HG02610 (cell line): ENCODE measurements at regions not wholly inside any gene's neighbourhood (a gene's known extent, or its start where the extent isn't known, plus 50 kb on each side); places are given as distances from the start of the nearest gene placed in this dataset.

ENCODE experiments used
- ATAC-seq: cut with Tn5 transposase; IDR thresholded peaks from one replicate; pipeline ENCODE4 v1.9.1; 2021; ENCODE audit warnings: mild to moderate bottlenecking, moderate library complexity; ENCODE audit not compliant: unreplicated experiment

DNA sequence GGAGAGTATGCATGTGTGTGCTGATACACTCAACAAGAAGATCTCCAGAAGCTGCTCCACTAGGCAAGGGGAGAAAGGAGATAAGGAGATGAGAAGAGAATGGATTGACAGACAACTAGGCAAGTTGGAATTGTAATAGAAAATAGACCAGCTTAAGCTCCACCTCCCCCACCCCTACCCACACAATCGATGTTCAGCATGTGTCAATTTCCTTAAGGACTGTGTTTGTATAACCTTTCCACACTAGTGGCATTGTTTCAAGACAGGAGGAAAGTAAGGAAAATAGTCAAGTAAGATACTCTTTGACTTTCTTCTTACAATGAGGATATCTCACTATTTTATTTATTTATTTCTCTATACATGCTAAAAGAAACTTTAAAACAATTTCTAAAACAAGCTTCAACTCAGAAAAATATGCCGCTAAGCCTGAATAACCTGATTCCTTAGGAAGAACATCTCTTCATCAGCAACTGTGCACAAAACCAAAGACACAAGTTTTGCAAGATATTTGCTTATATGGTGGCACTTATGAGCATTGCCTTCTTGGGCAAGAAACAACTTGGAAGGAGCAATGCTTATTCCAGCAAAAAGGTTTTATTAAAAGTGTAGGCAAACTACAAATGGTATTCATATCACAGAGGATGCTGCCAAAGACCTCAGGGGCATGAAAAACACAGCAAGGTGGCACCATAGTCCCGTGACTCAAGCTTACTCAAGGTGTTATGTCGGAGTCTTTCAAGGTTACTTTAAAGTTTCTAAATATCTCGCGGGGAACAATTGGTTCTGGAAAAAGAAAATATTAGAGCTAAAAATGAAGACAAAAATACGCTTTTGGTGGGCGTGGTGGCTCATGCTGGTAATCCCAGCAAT lies 249.1 kb downstream of the COL12A1 start:
- no peak for ATAC-seq

DNA sequence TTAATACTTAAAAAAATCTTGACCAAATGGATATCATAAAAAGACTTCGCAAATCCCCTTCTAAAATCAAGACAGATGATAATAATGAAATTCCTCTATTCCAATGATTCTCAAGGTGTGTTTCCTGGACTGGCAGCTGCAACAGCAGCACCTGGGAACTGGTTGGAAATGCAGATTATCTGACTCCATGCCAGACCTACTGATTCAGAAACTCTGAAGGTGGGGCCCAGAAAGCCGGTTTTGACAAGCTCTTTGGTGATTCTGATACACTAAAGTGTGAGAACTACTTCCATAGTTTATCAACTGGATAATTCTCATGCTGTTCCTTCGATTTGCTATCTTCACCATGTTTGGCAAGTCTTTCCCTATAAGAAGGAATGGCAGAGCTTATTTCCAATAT lies 252.1 kb downstream of the COL12A1 start:
- ATAC-seq, result no peak

DNA sequence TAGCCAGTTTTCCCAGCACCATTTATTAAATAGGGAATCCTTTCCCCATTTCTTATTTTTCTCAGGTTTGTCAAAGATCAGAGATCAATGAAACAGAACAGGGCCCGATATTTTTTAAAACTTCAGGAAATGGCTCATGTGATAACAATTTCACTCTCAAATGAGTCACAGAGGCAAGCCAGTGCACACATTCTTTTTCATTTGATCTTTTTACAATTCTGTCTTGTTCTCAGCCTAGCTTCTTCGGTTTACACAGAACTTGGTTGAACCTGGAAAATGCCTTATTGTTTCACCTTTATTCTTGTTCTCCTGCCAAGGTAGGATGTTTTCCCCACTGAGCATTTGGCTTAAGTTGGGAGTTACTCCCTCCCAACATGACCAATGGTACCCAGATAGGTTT lies 258.9 kb downstream of the COL12A1 start:
- no peak for ATAC-seq

DNA sequence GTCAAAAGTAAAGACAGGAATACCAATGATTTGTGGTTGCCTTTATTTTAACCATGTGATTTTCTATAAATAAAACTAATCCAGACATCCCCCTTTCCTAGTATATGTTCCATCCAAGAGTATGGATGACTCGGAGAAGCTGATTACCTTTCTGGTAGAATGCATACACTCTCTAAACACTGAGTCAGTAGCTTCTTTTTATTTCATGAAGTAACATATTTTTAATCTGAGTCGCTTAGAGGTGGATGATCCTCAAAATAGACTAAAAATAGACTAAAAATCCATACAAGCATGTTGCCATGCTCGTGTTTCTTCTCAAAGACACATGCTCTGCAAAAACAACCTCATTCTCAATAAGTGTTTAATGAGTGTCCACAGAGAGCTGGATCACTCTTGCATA lies 263.7 kb downstream of the COL12A1 start:
- no peak for ATAC-seq

DNA sequence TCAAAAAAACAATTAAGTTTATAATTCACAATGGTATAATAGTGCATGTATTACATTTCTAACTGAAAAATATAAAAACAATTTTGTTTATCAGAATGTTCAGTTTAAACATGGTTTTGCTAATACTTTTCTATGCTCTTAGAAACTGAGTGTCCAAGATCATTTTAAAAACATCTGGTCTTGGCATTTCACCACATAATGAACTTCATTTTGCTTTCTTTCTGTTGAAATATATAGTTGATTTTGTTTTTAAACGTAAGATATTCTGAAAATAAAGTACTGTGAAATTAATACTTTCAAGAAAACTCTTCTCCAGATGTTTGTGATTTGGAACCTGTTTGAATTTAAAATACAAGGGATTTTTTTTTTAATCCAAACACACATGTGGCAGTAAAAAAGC lies 264.4 kb downstream of the COL12A1 start:
- ATAC-seq, result no peak

DNA sequence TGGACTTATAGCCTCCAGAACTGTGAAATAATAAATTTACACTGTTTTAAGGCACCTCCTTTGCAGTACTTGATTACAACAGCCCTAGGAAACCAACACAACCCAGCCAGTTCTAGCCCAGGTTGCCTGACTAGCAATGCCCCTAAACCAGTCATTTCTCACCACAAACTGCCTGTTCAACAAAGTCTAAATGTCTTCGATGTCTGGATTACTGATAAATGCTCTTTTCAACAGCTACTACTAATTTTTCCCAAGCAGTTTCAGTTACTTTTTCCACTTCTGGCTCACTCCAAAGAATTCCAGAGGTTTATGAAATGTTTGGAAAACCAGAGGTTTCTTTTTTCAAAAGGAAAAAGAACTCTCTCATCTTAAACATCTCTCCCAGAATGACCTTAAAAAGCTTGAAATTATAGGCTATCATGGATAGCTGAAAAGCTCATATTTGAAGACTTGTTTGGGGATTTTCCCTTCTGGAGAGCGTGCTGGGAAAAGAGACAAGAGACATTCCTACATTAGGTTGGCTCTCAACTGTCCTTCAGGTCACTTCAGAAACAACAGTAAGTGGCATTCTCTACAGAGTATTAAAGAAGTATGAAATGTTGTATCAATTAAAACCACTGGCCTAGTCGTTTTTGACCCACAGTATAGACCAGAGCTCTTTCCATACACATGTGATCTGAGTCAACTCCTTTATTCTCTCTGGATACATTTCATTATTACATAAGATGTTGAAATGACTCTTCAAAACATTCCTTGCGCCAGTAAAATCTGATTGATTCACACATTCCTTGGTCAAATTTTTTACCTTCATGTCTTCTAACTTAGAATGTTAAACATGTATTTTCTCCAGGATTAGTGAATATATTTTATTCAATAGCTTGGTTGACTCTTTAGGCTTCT lies 265.9 kb downstream of the COL12A1 start:
- ATAC-seq, result no peak

DNA sequence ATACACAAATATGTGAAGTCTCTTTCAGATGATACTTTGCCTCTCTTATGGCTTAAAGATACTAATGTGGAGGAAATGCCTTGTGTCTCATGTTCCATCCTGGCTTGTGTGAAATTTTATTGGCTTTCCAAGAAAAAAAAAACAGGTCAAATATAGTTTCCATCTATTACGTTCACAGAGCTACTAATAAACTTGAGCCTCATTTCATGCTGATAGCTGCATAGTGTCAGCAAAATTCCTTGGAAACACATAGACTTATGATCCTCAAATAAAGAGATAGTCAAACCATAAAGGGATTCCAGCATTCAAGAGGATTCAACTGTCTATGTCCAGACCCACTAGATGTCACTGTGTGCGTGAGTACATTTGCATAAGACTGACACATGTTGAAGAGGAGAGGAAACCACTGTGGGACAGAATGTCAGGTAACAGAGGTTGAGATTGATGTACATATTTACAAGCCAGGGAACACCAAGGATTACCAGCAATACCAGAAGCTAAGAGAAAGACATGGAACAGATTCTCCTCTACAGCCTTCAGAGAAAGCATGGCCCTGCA lies 266.6 kb downstream of the COL12A1 start:
- ATAC-seq, result no peak

DNA sequence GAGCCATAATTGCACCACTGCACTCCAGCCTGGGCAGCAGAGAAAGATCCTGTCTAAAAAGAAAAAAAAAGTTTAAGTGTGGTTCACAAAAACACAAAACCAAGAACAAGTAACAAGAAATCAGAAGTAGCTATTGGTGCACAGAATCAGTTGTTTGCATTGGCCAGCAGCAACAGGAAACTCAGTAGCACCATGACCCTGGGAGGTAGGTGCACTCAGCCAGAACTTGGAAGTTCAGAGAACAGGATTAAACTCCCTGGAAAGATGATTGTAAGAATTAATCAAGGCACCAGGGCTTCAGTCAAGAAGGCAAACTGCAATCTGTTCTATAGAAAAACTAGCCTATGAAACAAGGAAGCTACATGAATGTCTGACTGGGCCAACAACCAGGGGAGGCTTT lies 267.9 kb downstream of the COL12A1 start:
- no peak for ATAC-seq

DNA sequence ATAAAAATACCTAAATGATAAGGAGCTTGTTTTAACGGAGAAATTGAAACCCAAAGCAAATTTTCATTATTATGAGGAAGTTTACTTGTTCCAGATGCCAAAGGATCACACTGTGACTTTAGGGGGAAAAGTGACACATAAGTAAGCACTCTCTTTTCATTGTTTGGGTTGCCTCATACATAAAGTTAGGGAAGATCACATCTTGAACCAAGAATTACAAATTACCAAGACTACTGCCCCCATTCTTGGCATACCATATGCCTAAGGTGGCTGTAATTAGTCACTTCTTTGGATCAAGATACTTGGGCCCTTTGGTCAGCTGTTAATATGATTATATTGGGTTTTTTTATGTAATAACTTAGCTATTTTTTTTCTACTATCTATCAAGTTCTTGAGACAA lies 269.0 kb downstream of the COL12A1 start:
- no peak for ATAC-seq

DNA sequence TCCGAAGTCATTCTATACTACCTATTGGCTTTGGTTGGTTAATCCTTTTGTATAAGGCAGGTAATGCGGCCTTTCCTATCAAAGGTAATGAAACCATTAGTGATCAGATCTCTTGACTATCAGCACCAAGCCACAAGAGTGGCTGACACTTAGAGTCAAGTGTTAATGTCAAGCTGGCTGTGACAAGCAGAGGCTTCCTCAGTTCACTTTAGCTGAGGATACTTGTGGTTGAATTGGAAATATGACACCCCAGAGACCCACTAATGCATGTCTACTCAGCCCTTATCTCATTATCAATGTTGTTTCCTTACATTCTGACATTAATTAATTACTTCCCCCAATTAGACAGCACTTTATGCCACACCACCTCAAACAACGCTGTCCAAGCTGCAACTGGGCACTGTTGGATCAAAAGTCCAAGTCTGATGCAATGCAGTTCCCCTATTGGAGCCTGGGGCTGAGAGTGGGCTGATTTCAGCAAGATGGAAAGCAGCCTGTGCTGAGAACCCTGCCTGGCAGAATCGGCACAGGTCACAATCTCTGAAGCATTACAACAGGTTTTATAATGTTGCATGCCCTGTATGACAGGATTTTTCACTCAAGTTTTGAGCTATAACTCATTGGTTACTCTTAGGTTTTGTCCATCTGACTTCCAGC lies 273.5 kb downstream of the COL12A1 start:
- ATAC-seq, result no peak

DNA sequence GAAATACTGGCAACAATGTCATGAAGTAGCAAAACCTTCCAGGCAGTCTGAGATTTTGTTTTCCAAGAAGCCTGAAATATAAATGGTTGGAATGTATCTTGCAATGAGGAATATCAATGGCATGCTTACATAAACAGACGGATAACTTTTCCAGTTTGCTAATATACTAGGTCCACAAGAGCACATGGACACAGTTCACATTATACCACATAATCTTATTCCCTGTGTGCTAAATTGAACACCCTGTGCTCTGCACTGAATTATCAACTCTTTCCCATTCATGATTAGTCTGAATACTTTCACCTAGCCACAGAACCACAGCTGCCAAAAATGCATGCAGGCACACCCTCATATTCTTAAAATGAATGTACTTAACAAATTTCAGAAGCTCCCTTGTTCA lies 274.3 kb downstream of the COL12A1 start:
- no peak for ATAC-seq

DNA sequence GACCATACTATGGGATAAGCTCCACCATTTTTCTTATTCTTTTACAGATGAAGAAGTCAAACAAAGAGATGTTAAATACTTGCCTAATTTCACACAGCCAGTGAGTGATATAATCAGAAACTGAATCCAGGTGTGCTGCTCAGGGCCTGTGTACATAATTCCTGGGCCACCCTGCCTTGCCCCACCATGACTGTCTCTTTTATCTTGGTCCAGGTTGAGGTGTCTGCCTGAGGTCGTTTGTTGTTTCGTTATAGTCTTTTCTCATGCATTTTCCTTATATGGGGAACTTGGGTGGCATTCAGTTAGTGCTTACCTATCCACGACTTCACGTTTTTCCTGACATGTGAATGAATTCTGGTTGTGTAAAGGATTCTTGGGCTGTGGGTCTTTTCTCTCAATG lies 277.6 kb downstream of the COL12A1 start:
- ATAC-seq, result no peak

DNA sequence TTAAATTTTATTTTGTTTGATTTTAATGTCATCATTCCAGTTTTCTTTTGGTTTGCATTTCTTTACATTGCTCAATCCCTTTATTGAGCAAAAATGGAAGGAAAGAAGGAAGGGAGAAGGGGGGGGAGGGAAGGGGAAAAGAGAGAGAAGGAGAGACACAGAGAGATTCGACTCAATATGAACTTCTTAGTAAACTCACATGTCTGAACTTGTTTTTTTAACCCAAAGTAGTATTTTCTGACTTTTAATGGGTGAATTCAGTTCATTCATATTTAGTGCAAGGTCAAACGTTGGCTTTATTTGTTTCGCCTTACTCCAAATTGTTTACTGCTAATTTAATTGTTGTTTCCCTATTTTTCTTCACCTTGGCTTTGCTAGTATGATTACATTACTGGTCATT lies 278.6 kb downstream of the COL12A1 start:
- ATAC-seq, result no peak

DNA sequence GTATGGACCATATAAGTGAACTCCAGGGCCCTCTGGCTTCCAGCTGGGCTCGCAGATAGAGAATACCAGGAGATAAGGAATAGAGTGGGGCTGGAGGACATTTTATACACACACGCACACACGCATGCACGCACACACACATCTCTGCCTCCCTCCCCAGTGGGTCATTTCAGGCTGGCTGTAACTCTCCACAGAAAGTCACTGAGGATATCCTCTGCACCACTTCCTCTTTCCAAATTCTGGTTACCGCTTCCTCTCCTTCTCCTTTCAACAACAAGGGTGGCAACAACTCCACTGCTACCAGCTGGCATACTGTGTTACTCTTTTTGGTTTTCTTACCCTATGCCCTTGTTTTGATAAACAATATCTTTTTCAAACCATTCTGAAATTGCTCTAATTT lies 280.2 kb downstream of the COL12A1 start:
- ATAC-seq, result peak; percentile 59

DNA sequence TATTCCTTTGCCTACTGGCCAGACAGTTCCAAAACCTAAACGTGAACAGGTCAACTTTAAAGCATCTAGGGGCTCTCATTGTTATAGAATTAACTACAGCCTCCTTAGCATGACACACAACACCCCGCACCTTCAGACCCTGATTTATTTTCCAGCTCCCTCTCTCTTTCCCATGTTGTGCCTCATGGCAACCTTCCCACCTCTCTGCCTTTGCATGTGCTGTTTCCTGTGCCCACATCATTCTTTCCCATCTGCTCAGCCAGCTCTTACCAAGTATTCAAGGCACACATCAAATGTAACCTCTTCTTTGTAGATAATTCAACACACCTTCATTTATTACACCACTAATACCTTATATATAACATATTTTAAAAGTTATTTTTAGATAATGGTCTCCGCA lies 291.0 kb downstream of the COL12A1 start:
- no peak for ATAC-seq

DNA sequence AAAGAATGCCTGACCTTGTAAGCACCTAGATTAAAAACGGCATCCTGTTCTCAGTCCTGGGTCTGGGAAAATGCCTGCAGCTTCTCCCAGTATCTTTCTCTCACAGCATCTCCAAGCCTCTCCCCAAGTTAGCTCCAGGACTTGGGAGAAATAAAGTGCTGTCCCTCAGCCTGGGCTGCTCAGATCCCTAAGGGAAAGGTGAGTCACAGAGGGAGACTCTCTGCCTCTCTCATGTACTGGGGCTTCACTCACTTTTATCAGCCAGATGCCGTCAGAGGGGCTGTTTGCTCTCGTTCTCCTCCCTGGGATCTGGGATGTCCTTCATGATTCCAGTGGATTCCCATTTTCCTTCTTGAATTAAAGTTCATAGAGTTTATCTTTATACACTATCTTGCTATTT lies 293.6 kb downstream of the COL12A1 start:
- no peak for ATAC-seq

DNA sequence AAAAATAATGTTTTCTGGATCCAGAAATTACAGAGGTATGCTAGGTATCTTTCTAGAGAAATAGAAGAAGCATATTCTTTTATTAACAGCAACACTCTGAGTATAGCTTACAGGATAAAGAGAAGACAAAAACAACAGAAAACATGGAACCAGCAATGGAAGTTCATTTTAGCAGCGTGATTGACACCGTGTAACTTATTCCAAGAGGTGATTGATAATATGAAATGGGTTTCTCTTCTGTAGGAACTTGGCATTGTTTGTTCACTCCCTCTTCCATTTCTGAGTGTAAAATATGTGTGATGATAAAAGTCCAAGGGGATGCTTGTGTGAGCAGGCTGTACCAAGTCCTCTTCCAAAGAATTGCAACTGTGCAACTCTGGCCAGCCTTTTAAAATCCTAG lies 303.0 kb downstream of the COL12A1 start:
- no peak for ATAC-seq

DNA sequence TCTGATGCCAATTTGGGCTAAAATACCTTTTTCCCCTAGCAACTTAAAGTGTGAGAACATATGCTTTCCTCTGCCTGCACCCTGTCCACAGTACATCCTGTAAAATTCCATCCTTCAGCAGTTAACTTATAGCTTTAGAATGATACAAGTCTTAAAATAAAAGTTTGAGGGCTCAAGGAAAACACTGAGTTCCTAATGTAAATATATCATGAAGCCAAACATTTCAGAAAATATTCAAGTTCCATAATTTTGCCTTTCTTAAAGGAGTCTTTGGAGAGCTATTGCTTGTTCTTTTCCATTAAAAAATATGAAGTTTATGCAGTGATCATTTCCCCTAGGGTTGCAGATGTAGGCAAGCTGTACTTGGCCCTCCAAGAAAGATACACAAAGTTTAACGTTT lies 303.8 kb downstream of the COL12A1 start:
- ATAC-seq, result no peak

DNA sequence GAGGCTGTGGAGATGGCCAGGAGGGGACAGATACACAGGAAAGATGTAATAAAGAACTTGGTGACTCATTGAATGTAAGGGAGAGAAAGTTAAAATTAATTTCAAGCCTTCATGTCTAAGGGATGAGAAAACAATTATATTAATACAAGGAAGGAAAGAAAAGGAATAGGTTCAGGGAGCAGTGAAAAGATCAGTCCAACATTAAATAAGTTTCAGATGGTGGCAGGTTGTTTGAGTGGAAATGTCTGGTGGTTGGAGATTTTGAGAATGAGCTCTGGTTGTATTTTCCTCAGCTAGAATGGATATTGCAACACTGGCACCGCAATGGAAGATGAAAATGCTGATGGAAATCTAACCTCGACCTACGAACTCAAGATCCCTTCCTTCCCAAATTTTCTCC lies 304.3 kb downstream of the COL12A1 start:
- no peak for ATAC-seq

DNA sequence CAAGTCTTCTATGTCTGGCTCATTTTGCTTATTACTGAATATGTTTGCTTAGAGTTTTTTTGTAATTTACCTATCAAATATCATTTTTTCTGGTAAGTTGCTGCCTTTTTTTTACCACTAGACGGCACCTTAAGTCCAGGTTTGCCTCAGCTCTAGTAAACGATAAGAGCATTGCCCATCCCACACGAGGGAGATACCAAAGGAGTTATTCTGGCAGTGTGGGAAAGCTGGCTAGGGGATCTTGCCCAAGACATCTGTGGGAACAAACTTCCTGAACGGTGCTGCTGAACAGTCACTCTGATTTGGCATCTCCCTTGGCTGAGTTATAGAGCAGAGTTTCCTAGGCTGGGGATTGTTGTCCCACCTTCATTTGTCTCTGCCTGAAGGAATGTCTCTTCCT lies 306.4 kb downstream of the COL12A1 start:
- no peak for ATAC-seq

DNA sequence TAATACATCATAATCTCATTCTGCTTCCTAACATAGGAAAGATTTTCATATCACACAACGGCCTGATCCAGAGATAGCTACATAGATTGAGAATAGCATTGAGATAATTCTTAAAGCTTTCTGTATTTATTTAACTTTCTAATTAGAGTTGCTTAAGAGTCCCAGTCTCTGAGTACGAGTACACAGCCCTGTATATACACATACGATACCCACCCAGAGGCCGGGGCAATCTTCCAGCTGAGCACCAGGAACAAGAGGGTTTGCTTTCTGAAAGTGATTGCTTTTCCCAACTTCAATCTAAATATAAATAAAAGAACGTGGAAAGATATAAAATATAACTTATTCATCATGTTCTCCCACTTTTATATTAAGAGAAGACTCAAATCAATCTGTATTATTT lies 313.8 kb downstream of the COL12A1 start:
- ATAC-seq, result no peak
